GM12874 (cell line): ENCODE measurements at regions not wholly inside any gene's neighbourhood (a gene's known extent, or its start where the extent isn't known, plus 50 kb on each side); places are given as distances from the start of the nearest gene placed in this dataset.

ENCODE experiments used
- CTCF ChIP-seq: IDR thresholded peaks from 2 replicates; pipeline ENCODE4 v1.5.1; 2011; ENCODE audit warnings: low read depth, mild to moderate bottlenecking, control low read depth, low read length, moderate library complexity; ENCODE audit not compliant: insufficient read depth

GRCh38 chr5:167633114-167633513 is 658.3 kb upstream of the WWC1 start:
- no peak for TF ChIP-seq CTCF

- no peak for TF ChIP-seq CTCF
Observed at GRCh38 chr5:167633931-167634341, 657.5 kb upstream of the WWC1 start.

- TF ChIP-seq CTCF = no peak
Observed at GRCh38 chr5:167634432-167634831, 657.0 kb upstream of the WWC1 start.

- no peak for TF ChIP-seq CTCF
Observed at GRCh38 chr5:167638816-167639215, 652.6 kb upstream of the WWC1 start.

GRCh38 chr5:167639273-167639672 is 652.2 kb upstream of the WWC1 start:
- TF ChIP-seq CTCF = no peak

- no peak for TF ChIP-seq CTCF
Observed at GRCh38 chr5:167639766-167640165, 651.7 kb upstream of the WWC1 start.

GRCh38 chr5:167642181-167642580 is 649.3 kb upstream of the WWC1 start:
- no peak for TF ChIP-seq CTCF
